Astrocyte of the cerebellum (primary cell): ENCODE measurements at regions not wholly inside any gene's neighbourhood (a gene's known extent, or its start where the extent isn't known, plus 50 kb on each side); places are given as distances from the start of the nearest gene placed in this dataset.

Experiments
- DNase-seq: peaks from one replicate; pipeline ENCODE4 v3.0.0-alpha.2; 2011; ENCODE audit warnings: low read depth
- H3K4me3 ChIP-seq: 2 replicates; pipeline ENCODE4 v1.5.1; 2011; ENCODE audit warnings: mild to moderate bottlenecking, low read depth, low read length, moderate library complexity
- CTCF ChIP-seq: IDR thresholded peaks from 2 replicates; pipeline ENCODE4 v1.5.1; 2012; ENCODE audit warnings: low read length, low read depth, moderate library complexity, mild to moderate bottlenecking; ENCODE audit errors: missing control alignments
- in situ Hi-C: cut with HindIII; loops from 2 replicates; pipeline ENCODE4 v1.10.0; 2017; ENCODE audit warnings: low sequenced_read_pairs

- no peak overlapping the region for H3K4me3 ChIP-seq
- in situ Hi-C loops = no loop called here
- no peak for TF ChIP-seq CTCF
Measured at GRCh38 chr2:11060376-11061169, 94.7 kb upstream of the SLC66A3 start.

GRCh38 chr2:11065833-11066485, 89.3 kb upstream of the SLC66A3 start:
- H3K4me3 ChIP-seq = no peak overlapping the region
- in situ Hi-C loops = no loop called here
- TF ChIP-seq CTCF = no peak
- no peak for DNase-seq

More at GRCh38 chr2:11060376-11061169, 94.7 kb upstream of the SLC66A3 start:
- no peak for DNase-seq

- no peak for TF ChIP-seq CTCF
- H3K4me3 ChIP-seq = no peak overlapping the region
- no peak for DNase-seq
Measured at GRCh38 chr2:11067221-11068078, 87.8 kb upstream of the SLC66A3 start.

GRCh38 chr2:11068079-11068741, 87.1 kb upstream of the SLC66A3 start:
- TF ChIP-seq CTCF = no peak
- no peak for DNase-seq
- no peak overlapping the region for H3K4me3 ChIP-seq
- in situ Hi-C loops = no loop called here

More at GRCh38 chr2:11067221-11068078, 87.8 kb upstream of the SLC66A3 start:
- in situ Hi-C loops = no loop called here

GRCh38 chr2:11068856-11069526, 86.3 kb upstream of the SLC66A3 start:
- H3K4me3 ChIP-seq = no peak overlapping the region
- in situ Hi-C loops = no loop called here
- DNase-seq = no peak
- no peak for TF ChIP-seq CTCF
